CD14-positive monocyte (primary cell): ENCODE measurements at regions not wholly inside any gene's neighbourhood (a gene's known extent, or its start where the extent isn't known, plus 50 kb on each side); places are given as distances from the start of the nearest gene placed in this dataset.

ENCODE experiments used
- DNase-seq, 3 donors: peaks; one replicate each; pipeline ENCODE4 v3.0.0-alpha.2; 2011 to 2022
- H2AFZ ChIP-seq: 2 replicates; pipeline ENCODE4 v1.6.0; 2012; ENCODE audit warnings: mild to moderate bottlenecking, low read depth, low read length, inconsistent platforms; ENCODE audit not compliant: insufficient read depth, poor library complexity, severe bottlenecking
- H3K27ac ChIP-seq, 2 donors: 1 replicate in 1 of 2; 2 replicates in 1 of 2; pipeline ENCODE4 v1.5.1; 2012 to 2013; ENCODE audit warnings: low read length in 2 of 2, control low read depth in 1 of 2, inconsistent platforms in 1 of 2, low read depth in 1 of 2, mild to moderate bottlenecking in 1 of 2
- H3K27me3 ChIP-seq, 2 donors: one replicate each; pipeline versions ENCODE4 v1.6.0 to v1.6.1; 2011 to 2013; ENCODE audit warnings: low read length in 2 of 2; ENCODE audit not compliant: control insufficient read depth in 2 of 2, insufficient read depth in 2 of 2
- H3K36me3 ChIP-seq, 2 donors: replicated peaks in 1 of 2; 1 replicate in 1 of 2; 2 replicates in 1 of 2; pipeline versions ENCODE4 v1.5.1 to v1.6.1; 2012 to 2013; ENCODE audit warnings: low read length in 2 of 2, control low read depth in 1 of 2, inconsistent platforms in 1 of 2, mild to moderate bottlenecking in 1 of 2; ENCODE audit not compliant: insufficient read depth in 2 of 2, control insufficient read depth in 1 of 2
- H3K4me1 ChIP-seq, 2 donors: 1 replicate in 1 of 2; 2 replicates in 1 of 2; pipeline versions ENCODE4 v1.5.1 to v1.6.1; 2012 to 2013; ENCODE audit warnings: low read length in 2 of 2, control low read depth in 1 of 2, inconsistent platforms in 1 of 2, mild to moderate bottlenecking in 1 of 2, moderate library complexity in 1 of 2; ENCODE audit not compliant: insufficient read depth in 2 of 2, control insufficient read depth in 1 of 2
- H3K4me2 ChIP-seq: replicated peaks from 2 replicates; pipeline ENCODE3; 2012; ENCODE audit warnings: low read length, moderate library complexity, mild to moderate bottlenecking; ENCODE audit not compliant: poor library complexity, severe bottlenecking; ENCODE audit errors: extremely low read depth
- H3K4me3 ChIP-seq, 3 experiments: fragments of 200-600 bp in 1 of 3; sonication (generic) in 1 of 3; replicated peaks in 1 of 3; 1 replicate in 2 of 3; 2 replicates in 1 of 3; pipeline ENCODE4 v1.5.1; 2011 to 2013; ENCODE audit warnings: low read length in 3 of 3, mild to moderate bottlenecking in 3 of 3, control low read depth in 2 of 3, low read depth in 2 of 3, inconsistent platforms in 1 of 3, moderate library complexity in 1 of 3
- H3K79me2 ChIP-seq: 2 replicates; pipeline ENCODE4 v1.6.0; 2012; ENCODE audit warnings: mild to moderate bottlenecking, control low read depth, inconsistent platforms, low read length, moderate library complexity; ENCODE audit not compliant: insufficient read depth
- H3K9ac ChIP-seq: 2 replicates; pipeline ENCODE4 v1.6.0; 2017; ENCODE audit warnings: low read length, mild to moderate bottlenecking; ENCODE audit not compliant: insufficient read depth, poor library complexity, severe bottlenecking
- H3K9me3 ChIP-seq, 2 donors: replicated peaks in 1 of 2; 1 replicate in 1 of 2; 2 replicates in 1 of 2; pipeline versions ENCODE4 v1.5.1 to v1.6.1; 2012 to 2013; ENCODE audit warnings: low read length in 2 of 2, control low read depth in 1 of 2; ENCODE audit not compliant: control insufficient read depth in 1 of 2, insufficient read depth in 1 of 2
- H4K20me1 ChIP-seq: 2 replicates; pipeline ENCODE4 v1.6.0; 2012; ENCODE audit warnings: mild to moderate bottlenecking, low read length, control low read depth, moderate library complexity; ENCODE audit not compliant: insufficient read depth
- H3K27ac Mint-ChIP-seq, 7 donors: one replicate each; pipeline ENCODE4 v1.8.0; 2020; ENCODE audit warnings: mild to moderate bottlenecking in 7 of 7, mixed read lengths in 7 of 7, moderate library complexity in 6 of 7, inconsistent platforms in 2 of 7
- H3K27me3 Mint-ChIP-seq, 3 donors: one replicate each; pipeline ENCODE4 v1.8.0; 2021 to 2022; ENCODE audit warnings: low read depth in 3 of 3, mild to moderate bottlenecking in 3 of 3, mixed read lengths in 3 of 3, moderate library complexity in 3 of 3, inconsistent platforms in 1 of 3
- H3K36me3 Mint-ChIP-seq, 2 donors: one replicate each; pipeline ENCODE4 v1.8.0; 2020; ENCODE audit warnings: mixed read lengths in 2 of 2, inconsistent platforms in 1 of 2, mild to moderate bottlenecking in 1 of 2
- H3K4me1 Mint-ChIP-seq: one replicate; pipeline ENCODE4 v1.8.0; 2020; ENCODE audit warnings: mild to moderate bottlenecking, mixed read lengths
- H3K4me3 Mint-ChIP-seq, 2 donors: one replicate each; pipeline ENCODE4 v1.8.0; 2020; ENCODE audit warnings: mild to moderate bottlenecking in 2 of 2, mixed read lengths in 2 of 2, moderate library complexity in 1 of 2
- H3K9me3 Mint-ChIP-seq, 7 donors: one replicate each; pipeline ENCODE4 v1.8.0; 2020 to 2022; ENCODE audit warnings: mixed read lengths in 7 of 7, mild to moderate bottlenecking in 6 of 7, moderate library complexity in 6 of 7, inconsistent platforms in 2 of 7
- WGBS: methylation state at CpG from one replicate; pipeline ENCODE4 v1.1.5; 2013; ENCODE audit warnings: missing lambda C conversion rate; ENCODE audit not compliant: insufficient coverage; 5-methylcytosine and 5-hydroxymethylcytosine counted together
- intact Hi-C, 2 donors: fragments of 100-400 bp; cut with micrococcal nuclease; formaldehyde crosslinking; loops; one replicate each; pipeline versions ENCODE4 v1.15.0 to v1.15.1; 2023
- TF ChIP-seq, protein P1 (sequence below): fragments of 200-600 bp; IDR thresholded peaks from one replicate; pipeline ENCODE4 v1.8.0; 2022; ENCODE audit warnings: antibody characterized with exemption, mild to moderate bottlenecking

DNA sequence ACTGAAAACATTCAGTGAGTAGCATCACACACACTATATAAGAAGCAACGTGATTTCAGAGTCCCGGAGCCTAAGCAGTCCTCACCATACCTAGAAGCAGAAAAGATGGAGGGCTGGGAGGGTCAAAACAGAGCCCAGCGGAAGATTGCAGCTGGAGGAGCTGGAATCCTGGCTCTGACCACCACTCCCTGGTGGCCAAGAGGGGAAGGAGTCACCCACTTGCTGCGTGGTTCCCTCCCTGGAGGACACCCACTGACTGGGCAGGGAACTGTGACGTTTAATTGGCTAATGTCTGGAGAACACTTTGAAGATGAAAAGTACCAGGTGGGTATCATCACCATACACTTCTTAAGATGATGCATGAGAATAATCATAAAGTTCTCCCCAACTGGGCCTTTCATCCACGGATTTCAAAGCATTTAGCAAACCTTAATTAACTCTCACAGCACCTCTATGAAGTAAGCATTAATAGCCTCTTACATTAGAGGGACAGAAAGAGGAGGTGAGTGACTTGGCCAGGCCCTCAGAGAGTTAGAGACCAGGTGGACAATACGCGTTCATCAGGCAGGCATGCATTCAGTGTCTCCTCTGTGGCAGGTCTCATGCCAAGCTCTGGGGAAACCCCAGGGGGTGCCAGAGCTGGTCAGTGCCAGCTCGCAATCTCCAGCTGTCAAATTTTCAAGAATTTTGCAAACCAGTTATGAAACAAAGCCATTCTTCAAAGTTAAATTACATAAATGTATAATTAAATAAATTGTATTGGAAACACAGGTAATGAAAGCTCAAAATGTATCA, 137.9 kb downstream of the AXIN2 start:
- no peaks in the 10 kb centered on the region for H3K4me1 Mint-ChIP-seq
- peaks cover 2% of the 10 kb centered on the region in 3 donors for H3K27me3 Mint-ChIP-seq
- Histone ChIP-seq H3K4me3 (no peak overlapping the region), H3K9me3 (peaks cover 0 to 3% of the 10 kb centered on the region in 2 donors), H3K79me2 (no peaks in the 10 kb centered on the region), H3K4me1 (no peaks in the 10 kb centered on the region), H3K4me2 (no peak overlapping the region), H3K36me3 (no peaks in the 10 kb centered on the region), H2AFZ (no peak overlapping the region), H3K27ac (no peak overlapping the region), H4K20me1 (no peaks in the 10 kb centered on the region), H3K9ac (no peak overlapping the region), H3K27me3 (no peaks in the 10 kb centered on the region)
- TF ChIP-seq, protein P1, sequence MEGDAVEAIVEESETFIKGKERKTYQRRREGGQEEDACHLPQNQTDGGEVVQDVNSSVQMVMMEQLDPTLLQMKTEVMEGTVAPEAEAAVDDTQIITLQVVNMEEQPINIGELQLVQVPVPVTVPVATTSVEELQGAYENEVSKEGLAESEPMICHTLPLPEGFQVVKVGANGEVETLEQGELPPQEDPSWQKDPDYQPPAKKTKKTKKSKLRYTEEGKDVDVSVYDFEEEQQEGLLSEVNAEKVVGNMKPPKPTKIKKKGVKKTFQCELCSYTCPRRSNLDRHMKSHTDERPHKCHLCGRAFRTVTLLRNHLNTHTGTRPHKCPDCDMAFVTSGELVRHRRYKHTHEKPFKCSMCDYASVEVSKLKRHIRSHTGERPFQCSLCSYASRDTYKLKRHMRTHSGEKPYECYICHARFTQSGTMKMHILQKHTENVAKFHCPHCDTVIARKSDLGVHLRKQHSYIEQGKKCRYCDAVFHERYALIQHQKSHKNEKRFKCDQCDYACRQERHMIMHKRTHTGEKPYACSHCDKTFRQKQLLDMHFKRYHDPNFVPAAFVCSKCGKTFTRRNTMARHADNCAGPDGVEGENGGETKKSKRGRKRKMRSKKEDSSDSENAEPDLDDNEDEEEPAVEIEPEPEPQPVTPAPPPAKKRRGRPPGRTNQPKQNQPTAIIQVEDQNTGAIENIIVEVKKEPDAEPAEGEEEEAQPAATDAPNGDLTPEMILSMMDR: no peak
- H3K36me3 Mint-ChIP-seq: no peaks in the 10 kb centered on the region
- WGBS: 70% methylated on average over 4 of the region's 9 CpGs
- H3K9me3 Mint-ChIP-seq: peaks cover 0 to 3% (median 0%) of the 10 kb centered on the region in 7 donors
- no peak for DNase-seq
- H3K27ac Mint-ChIP-seq: no peak overlapping the region
- intact Hi-C loops: no loop called here
- H3K4me3 Mint-ChIP-seq: no peak overlapping the region

DNA sequence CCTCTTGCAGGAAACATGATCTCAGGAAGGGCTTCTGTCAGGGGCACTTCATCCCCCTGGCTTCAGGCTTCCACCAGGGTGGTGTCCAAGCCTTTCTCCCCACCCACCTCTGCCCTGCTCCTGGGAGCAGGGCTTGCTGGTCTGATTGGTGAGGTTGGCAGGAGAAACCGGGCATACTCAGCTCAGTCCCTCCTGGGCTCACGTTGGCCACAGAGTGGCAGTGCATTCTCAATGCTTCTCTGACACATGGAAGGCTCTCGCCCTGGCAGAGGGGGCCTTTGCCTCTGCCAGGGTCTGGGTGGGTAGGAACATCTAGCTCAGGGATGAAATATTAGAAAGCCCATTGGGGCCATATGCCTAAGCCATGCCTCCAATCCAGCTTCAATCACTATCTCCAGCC, 142.8 kb downstream of the AXIN2 start:
- no CpG with 5 or more reads among the region's 3 CpGs for WGBS
- Histone ChIP-seq H3K4me3 (no peak overlapping the region), H3K4me2 (no peak overlapping the region), H2AFZ (no peak overlapping the region), H4K20me1 (no peaks in the 10 kb centered on the region), H3K27ac (no peak overlapping the region), H3K36me3 (no peaks in the 10 kb centered on the region), H3K4me1 (no peaks in the 10 kb centered on the region), H3K79me2 (no peaks in the 10 kb centered on the region), H3K27me3 (no peaks in the 10 kb centered on the region), H3K9me3 (no peaks in the 10 kb centered on the region), H3K9ac (no peak overlapping the region)
- H3K27me3 Mint-ChIP-seq: peaks cover 0 to 5% (median 2%) of the 10 kb centered on the region in 3 donors
- H3K9me3 Mint-ChIP-seq: peaks cover 0 to 2% (median 0%) of the 10 kb centered on the region in 7 donors
- H3K27ac Mint-ChIP-seq: no peak overlapping the region
- no peak for DNase-seq
- no peaks in the 10 kb centered on the region for H3K36me3 Mint-ChIP-seq
- no peaks in the 10 kb centered on the region for H3K4me1 Mint-ChIP-seq
- TF ChIP-seq, protein P1: no peak
- H3K4me3 Mint-ChIP-seq: no peak overlapping the region
- intact Hi-C loops: no loop called here
